ENCODE measurements at regions not wholly inside any gene's neighbourhood (a gene's known extent, or its start where the extent isn't known, plus 50 kb on each side); places are given as distances from the start of the nearest gene placed in this dataset.

DNA sequence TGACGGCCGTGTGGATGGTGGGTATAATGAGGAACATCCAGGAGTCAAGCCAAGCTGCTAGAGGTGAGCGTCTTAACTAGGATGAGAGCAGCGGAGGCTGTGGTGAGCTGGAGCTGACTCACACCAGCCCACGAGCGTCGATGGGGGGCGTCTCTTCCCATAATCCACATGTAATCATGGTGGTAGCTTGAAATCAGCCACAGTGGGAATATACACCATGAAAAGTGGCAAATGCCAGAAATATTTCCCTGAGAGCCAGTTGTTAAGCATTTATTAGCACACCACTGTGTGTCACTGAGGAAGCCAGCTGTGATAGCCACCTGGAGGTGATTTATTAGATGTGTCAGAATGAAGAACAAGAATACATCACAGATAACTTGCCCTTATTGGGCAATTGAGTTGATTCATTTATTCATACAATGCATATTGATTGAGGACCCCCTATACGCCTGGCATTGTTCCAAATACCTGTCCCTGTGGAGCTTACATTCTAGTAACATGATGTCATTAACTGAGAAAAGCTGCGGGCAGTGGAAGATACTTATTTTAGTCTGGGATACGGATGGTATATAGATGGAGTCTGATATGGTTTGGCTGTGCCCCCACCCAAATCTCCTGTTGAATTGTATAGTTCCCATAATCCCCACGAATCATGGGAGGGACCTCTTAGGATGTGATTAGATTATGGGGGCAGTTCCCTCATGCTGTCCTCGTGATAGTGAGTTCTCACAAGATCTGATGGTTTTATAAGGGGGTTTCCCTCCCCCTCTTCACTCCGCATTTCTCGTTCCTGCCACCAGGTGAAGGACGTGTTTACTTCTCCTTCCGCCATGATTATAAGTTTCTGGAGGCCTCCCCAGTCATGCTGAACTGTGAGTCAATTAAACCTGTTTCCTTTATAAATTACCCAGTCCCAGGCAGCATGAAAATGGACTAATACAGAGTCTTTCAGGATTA is 473.4 kb downstream of the METTL15 start:
- Histone ChIP-seq H3K4me2 (ENCODE audit: low read length) (no peak overlapping the region), H3K27me3 (ENCODE audit: low read length) (no peaks in the 10 kb centered on the region), H3K4me3 (ENCODE audit: low read length) (no peak overlapping the region), H3F3A (ENCODE audit: low read length, unreplicated experiment) (no peaks in the 10 kb centered on the region), H4K20me1 (ENCODE audit: low read length) (no peaks in the 10 kb centered on the region), H3K9me2 (replicated peaks; ENCODE audit: low read length) (0 out of 2 replicates have a peak, but pooled peaks cover 3% of the 10 kb centered on the region), H3K9me3 (ENCODE audit: low read length) (no peaks in the 10 kb centered on the region), H3K27ac (ENCODE audit: low read length) (no peak overlapping the region), H3K9ac (ENCODE audit: low read length) (no peak overlapping the region), H2AFZ (ENCODE audit: low read length) (no peak overlapping the region), H3K4me1 (ENCODE audit: insufficient read depth, low read length) (no peaks in the 10 kb centered on the region), H3K79me2 (ENCODE audit: low read length) (no peaks in the 10 kb centered on the region), H3K36me3 (ENCODE audit: low read depth, low read length) (no peaks in the 10 kb centered on the region)
- ChIA-PET POLR2A (ENCODE audit: unreplicated experiment) (no interaction called here), CTCF (no interaction called here)
- TF ChIP-seq, protein P1, sequence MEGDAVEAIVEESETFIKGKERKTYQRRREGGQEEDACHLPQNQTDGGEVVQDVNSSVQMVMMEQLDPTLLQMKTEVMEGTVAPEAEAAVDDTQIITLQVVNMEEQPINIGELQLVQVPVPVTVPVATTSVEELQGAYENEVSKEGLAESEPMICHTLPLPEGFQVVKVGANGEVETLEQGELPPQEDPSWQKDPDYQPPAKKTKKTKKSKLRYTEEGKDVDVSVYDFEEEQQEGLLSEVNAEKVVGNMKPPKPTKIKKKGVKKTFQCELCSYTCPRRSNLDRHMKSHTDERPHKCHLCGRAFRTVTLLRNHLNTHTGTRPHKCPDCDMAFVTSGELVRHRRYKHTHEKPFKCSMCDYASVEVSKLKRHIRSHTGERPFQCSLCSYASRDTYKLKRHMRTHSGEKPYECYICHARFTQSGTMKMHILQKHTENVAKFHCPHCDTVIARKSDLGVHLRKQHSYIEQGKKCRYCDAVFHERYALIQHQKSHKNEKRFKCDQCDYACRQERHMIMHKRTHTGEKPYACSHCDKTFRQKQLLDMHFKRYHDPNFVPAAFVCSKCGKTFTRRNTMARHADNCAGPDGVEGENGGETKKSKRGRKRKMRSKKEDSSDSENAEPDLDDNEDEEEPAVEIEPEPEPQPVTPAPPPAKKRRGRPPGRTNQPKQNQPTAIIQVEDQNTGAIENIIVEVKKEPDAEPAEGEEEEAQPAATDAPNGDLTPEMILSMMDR (conservative IDR thresholded peaks at IDR 0.05; ENCODE audit: low read depth, low read length): no peak
- no peak for TF ChIP-seq EZH2phosphoT487 (IDR thresholded peaks at IDR 0.05; ENCODE audit: borderline replicate concordance, low read length)
- TF ChIP-seq EZH2 (IDR thresholded peaks at IDR 0.05; ENCODE audit: low read length, unreplicated experiment): no peak
- BruUV-seq (replicated peaks): no TSS peak
- intact Hi-C loops (cut with micrococcal nuclease): no loop called here
- DNase-seq (peak; percentile 6), ATAC-seq (no peak)

DNA sequence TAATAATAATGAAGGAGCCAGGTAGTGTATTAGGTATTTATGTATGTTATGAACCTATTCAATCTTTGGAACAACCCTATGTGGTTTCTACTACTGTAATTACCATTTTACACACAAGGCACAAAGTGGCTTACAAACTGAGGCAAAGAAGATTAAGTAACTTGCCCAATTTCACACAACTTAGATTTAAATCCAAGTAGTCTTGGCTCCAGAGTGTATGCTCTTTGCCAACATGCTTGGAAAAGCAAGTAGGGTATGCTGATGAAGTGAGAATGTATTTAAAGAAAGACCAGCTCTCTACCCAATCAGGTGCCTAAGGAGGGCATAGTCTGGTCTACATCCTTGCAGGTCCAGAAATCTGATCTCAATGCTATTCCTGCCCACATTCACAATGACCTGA is 463.2 kb downstream of the METTL15 start:
- ATAC-seq (no peak), DNase-seq (no peak)
- Histone ChIP-seq H3K4me1 (ENCODE audit: insufficient read depth, low read length) (no peaks in the 10 kb centered on the region), H4K20me1 (ENCODE audit: low read length) (no peaks in the 10 kb centered on the region), H3K27ac (ENCODE audit: low read length) (no peak overlapping the region), H3F3A (ENCODE audit: low read length, unreplicated experiment) (no peaks in the 10 kb centered on the region), H3K4me2 (ENCODE audit: low read length) (no peak overlapping the region), H3K4me3 (ENCODE audit: low read length) (no peak overlapping the region), H2AFZ (ENCODE audit: low read length) (no peak overlapping the region), H3K9me3 (ENCODE audit: low read length) (no peaks in the 10 kb centered on the region), H3K79me2 (ENCODE audit: low read length) (no peaks in the 10 kb centered on the region), H3K36me3 (ENCODE audit: low read depth, low read length) (no peaks in the 10 kb centered on the region), H3K9ac (ENCODE audit: low read length) (no peak overlapping the region), H3K27me3 (ENCODE audit: low read length) (no peaks in the 10 kb centered on the region), H3K9me2 (replicated peaks; ENCODE audit: low read length) (no peaks in the 10 kb centered on the region)
- intact Hi-C loops (cut with micrococcal nuclease): no loop called here
- CTCF ChIA-PET: no interaction called here
- TF ChIP-seq, protein P1 (conservative IDR thresholded peaks at IDR 0.05; ENCODE audit: low read depth, low read length): no peak
- TF ChIP-seq EZH2 (IDR thresholded peaks at IDR 0.05; ENCODE audit: low read length, unreplicated experiment) (no peak), EZH2phosphoT487 (IDR thresholded peaks at IDR 0.05; ENCODE audit: borderline replicate concordance, low read length) (no peak)
- BruUV-seq (replicated peaks): no TSS peak
- POLR2A ChIA-PET (ENCODE audit: unreplicated experiment): no interaction called here

DNA sequence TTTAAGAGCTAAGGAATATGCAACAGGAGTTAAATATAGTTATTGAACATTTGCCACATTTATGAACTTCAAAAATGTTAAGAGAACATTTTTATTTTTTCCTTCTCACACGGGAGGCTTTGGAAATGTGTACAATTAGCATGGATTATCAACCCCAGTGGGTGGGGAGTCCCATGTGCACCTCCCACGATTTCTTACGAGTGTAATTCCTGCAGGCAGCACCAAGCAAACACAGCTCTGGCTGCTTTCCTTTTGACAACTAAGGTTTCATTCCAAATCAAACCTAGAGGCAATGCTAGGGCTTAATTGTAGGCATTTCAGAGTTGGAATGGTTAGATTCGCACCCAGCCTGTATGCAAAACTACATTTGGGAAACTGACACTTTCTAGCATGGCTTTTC is 460.9 kb downstream of the METTL15 start:
- DNase-seq: no peak
- TF ChIP-seq EZH2 (IDR thresholded peaks at IDR 0.05; ENCODE audit: low read length, unreplicated experiment) (no peak), EZH2phosphoT487 (IDR thresholded peaks at IDR 0.05; ENCODE audit: borderline replicate concordance, low read length) (no peak)
- TF ChIP-seq, protein P1 (conservative IDR thresholded peaks at IDR 0.05; ENCODE audit: low read depth, low read length): no peak
- no peak overlapping the region for H2AFZ ChIP-seq (ENCODE audit: low read length)
- no peaks in the 10 kb centered on the region for H3K9me2 ChIP-seq (replicated peaks; ENCODE audit: low read length)
- no peak for ATAC-seq
- no peaks in the 10 kb centered on the region for H3K36me3 ChIP-seq (ENCODE audit: low read depth, low read length)
- no peak overlapping the region for H3K4me2 ChIP-seq (ENCODE audit: low read length)
- ChIA-PET CTCF (no interaction called here), POLR2A (ENCODE audit: unreplicated experiment) (no interaction called here)
- no peaks in the 10 kb centered on the region for H3K9me3 ChIP-seq (ENCODE audit: low read length)
- no peaks in the 10 kb centered on the region for H3K4me1 ChIP-seq (ENCODE audit: insufficient read depth, low read length)
- H3K79me2 ChIP-seq (ENCODE audit: low read length): no peaks in the 10 kb centered on the region
- no peak overlapping the region for H3K9ac ChIP-seq (ENCODE audit: low read length)
- no peak overlapping the region for H3K27ac ChIP-seq (ENCODE audit: low read length)
- H3K4me3 ChIP-seq (ENCODE audit: low read length): no peak overlapping the region
- H3F3A ChIP-seq (ENCODE audit: low read length, unreplicated experiment): no peaks in the 10 kb centered on the region
- no peaks in the 10 kb centered on the region for H4K20me1 ChIP-seq (ENCODE audit: low read length)
- no TSS peak for BruUV-seq (replicated peaks)
- intact Hi-C loops (cut with micrococcal nuclease): no loop called here
- H3K27me3 ChIP-seq (ENCODE audit: low read length): no peaks in the 10 kb centered on the region
